ENCODE measurements at regions not wholly inside any gene's neighbourhood (a gene's known extent, or its start where the extent isn't known, plus 50 kb on each side); places are given as distances from the start of the nearest gene placed in this dataset.

DNA sequence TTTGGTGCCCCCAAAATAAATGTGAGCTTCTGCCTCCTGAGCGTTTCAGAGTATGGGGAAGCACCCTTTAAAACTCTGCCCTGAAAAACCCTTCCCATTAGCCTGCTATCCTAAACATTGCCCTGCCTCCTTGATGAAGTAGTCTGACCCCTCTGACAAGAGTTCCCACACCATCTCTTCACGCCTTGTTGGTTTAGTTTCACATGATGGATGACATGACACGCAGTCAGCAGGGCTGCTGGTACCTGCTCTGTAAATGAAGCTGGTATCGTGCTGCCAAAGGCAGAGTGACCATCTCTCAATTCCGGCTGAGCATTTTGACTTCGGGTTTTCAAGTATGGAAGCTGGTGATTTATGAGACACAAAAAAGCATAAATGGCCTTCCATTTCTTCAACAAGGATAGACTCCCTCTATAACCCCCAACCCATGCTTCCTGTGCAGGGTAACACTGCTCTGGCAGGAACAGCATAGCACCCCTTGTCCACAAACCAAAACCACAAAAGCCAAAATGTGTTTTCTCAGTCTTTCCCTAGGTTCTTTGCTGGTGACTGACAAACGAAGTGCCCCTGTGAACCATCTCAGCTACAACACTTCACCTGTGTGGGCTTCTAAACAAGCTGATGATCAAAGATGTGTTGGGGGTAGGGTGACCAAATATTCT, 444.6 kb downstream of the NUF2 start:
- no peak for TF ChIP-seq POLR2AphosphoS5 (IDR thresholded peaks at IDR 0.05; ENCODE audit: low read depth)
- TF ChIP-seq, protein P1, sequence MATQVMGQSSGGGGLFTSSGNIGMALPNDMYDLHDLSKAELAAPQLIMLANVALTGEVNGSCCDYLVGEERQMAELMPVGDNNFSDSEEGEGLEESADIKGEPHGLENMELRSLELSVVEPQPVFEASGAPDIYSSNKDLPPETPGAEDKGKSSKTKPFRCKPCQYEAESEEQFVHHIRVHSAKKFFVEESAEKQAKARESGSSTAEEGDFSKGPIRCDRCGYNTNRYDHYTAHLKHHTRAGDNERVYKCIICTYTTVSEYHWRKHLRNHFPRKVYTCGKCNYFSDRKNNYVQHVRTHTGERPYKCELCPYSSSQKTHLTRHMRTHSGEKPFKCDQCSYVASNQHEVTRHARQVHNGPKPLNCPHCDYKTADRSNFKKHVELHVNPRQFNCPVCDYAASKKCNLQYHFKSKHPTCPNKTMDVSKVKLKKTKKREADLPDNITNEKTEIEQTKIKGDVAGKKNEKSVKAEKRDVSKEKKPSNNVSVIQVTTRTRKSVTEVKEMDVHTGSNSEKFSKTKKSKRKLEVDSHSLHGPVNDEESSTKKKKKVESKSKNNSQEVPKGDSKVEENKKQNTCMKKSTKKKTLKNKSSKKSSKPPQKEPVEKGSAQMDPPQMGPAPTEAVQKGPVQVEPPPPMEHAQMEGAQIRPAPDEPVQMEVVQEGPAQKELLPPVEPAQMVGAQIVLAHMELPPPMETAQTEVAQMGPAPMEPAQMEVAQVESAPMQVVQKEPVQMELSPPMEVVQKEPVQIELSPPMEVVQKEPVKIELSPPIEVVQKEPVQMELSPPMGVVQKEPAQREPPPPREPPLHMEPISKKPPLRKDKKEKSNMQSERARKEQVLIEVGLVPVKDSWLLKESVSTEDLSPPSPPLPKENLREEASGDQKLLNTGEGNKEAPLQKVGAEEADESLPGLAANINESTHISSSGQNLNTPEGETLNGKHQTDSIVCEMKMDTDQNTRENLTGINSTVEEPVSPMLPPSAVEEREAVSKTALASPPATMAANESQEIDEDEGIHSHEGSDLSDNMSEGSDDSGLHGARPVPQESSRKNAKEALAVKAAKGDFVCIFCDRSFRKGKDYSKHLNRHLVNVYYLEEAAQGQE (IDR thresholded peaks at IDR 0.05; ENCODE audit: insufficient replicate concordance, low read depth): no peak
- no peak for TF ChIP-seq GABPA (IDR thresholded peaks at IDR 0.05; ENCODE audit: low read depth)
- TF ChIP-seq, protein P2, sequence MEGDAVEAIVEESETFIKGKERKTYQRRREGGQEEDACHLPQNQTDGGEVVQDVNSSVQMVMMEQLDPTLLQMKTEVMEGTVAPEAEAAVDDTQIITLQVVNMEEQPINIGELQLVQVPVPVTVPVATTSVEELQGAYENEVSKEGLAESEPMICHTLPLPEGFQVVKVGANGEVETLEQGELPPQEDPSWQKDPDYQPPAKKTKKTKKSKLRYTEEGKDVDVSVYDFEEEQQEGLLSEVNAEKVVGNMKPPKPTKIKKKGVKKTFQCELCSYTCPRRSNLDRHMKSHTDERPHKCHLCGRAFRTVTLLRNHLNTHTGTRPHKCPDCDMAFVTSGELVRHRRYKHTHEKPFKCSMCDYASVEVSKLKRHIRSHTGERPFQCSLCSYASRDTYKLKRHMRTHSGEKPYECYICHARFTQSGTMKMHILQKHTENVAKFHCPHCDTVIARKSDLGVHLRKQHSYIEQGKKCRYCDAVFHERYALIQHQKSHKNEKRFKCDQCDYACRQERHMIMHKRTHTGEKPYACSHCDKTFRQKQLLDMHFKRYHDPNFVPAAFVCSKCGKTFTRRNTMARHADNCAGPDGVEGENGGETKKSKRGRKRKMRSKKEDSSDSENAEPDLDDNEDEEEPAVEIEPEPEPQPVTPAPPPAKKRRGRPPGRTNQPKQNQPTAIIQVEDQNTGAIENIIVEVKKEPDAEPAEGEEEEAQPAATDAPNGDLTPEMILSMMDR (IDR thresholded peaks at IDR 0.05; ENCODE audit: insufficient read depth, low read length): no peak
- TF ChIP-seq SPI1 (IDR thresholded peaks at IDR 0.05; ENCODE audit: borderline replicate concordance, low read depth): no peak
- Histone ChIP-seq H3K27me3 (ENCODE audit: insufficient read depth, poor library complexity, severe bottlenecking) (no peaks in the 10 kb centered on the region), H3K27ac (replicated peaks) (no peak overlapping the region), H3K4me3 (replicated peaks; ENCODE audit: insufficient read depth, low read length) (no peak overlapping the region)
- DNase-seq (ENCODE audit: low read depth in 1 of 2, low spot score in 1 of 2): no peak

DNA sequence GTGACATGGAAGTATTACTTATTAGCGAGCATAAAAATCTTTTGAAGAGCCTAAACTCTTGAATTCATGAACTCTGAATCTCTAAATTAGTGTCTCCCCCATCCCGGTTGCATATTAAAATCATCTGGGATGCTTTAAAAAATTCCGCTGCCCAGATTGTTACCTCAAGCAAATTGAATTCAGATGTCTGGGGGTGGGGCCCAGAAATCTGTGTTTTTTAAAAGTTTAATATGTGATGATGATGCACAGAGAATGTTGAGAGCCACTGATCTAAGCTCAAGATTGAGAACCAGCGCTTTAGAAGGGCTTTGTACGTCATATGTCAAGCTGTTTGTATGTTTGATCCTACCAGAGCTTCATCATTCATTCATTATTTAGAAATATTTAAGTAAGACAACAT, 446.8 kb downstream of the NUF2 start:
- no peak overlapping the region for H3K4me3 ChIP-seq (replicated peaks; ENCODE audit: insufficient read depth, low read length)
- TF ChIP-seq, protein P2 (IDR thresholded peaks at IDR 0.05; ENCODE audit: insufficient read depth, low read length): no peak
- TF ChIP-seq SPI1 (IDR thresholded peaks at IDR 0.05; ENCODE audit: borderline replicate concordance, low read depth): no peak
- TF ChIP-seq, protein P1 (IDR thresholded peaks at IDR 0.05; ENCODE audit: insufficient replicate concordance, low read depth): no peak
- no peak for TF ChIP-seq GABPA (IDR thresholded peaks at IDR 0.05; ENCODE audit: low read depth)
- no peak for TF ChIP-seq POLR2AphosphoS5 (IDR thresholded peaks at IDR 0.05; ENCODE audit: low read depth)
- DNase-seq (ENCODE audit: low read depth in 1 of 2, low spot score in 1 of 2): no peak
- no peak overlapping the region for H3K27ac ChIP-seq (replicated peaks)
- no peaks in the 10 kb centered on the region for H3K27me3 ChIP-seq (ENCODE audit: insufficient read depth, poor library complexity, severe bottlenecking)

DNA sequence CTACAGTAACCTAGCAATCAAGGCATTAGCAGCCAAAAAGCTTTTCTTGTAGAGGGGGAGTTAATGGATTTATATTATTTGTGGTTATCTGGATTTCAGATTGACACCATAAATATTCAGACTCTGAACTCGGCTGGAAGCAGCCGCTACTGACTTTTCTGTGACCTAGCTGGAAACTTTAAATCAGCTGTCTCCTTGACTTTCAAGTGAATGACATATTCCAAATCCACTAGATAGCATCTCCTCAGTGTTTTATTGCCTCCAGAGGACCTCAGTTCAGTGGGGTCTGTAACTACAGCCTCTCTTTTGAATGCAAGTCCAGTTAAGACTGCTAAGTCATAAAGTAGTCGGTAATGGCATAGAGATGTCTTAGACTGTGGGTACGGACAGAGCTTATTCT, 448.5 kb downstream of the NUF2 start:
- no peak overlapping the region for H3K4me3 ChIP-seq (replicated peaks; ENCODE audit: insufficient read depth, low read length)
- H3K27me3 ChIP-seq (ENCODE audit: insufficient read depth, poor library complexity, severe bottlenecking): no peaks in the 10 kb centered on the region
- no peak overlapping the region for H3K27ac ChIP-seq (replicated peaks)
- TF ChIP-seq GABPA (IDR thresholded peaks at IDR 0.05; ENCODE audit: low read depth) (no peak), POLR2AphosphoS5 (IDR thresholded peaks at IDR 0.05; ENCODE audit: low read depth) (no peak), SPI1 (IDR thresholded peaks at IDR 0.05; ENCODE audit: borderline replicate concordance, low read depth) (no peak)
- TF ChIP-seq, protein P1 (IDR thresholded peaks at IDR 0.05; ENCODE audit: insufficient replicate concordance, low read depth): no peak
- TF ChIP-seq, protein P2 (IDR thresholded peaks at IDR 0.05; ENCODE audit: insufficient read depth, low read length): no peak
- no peak for DNase-seq (ENCODE audit: low read depth in 1 of 2, low spot score in 1 of 2)

Measured in HL-60 (cell line).